ENCODE measurements at regions not wholly inside any gene's neighbourhood (a gene's known extent, or its start where the extent isn't known, plus 50 kb on each side); places are given as distances from the start of the nearest gene placed in this dataset.

GRCh38 chr6:105902401-105903031 lies 183.6 kb upstream of the PRDM1 start:
- TF ChIP-seq POLR2A (IDR thresholded peaks at IDR 0.05; ENCODE audit: low read depth, low read length) = no peak
- TF ChIP-seq TAF1 (IDR thresholded peaks at IDR 0.05; ENCODE audit: low read depth, low read length) = no peak
- TF ChIP-seq POLR2AphosphoS5 (IDR thresholded peaks at IDR 0.05; ENCODE audit: low read depth, low read length) = no peak
- no peak for TF ChIP-seq POU2F2 (IDR thresholded peaks at IDR 0.05; ENCODE audit: low read depth, low read length)
- TF ChIP-seq SPI1 (IDR thresholded peaks at IDR 0.05; ENCODE audit: low read depth, low read length) = no peak

Measured in GM12891 (cell line).